NK-92 treated with Interleukin-12 subunit alpha and Interleukin-12 subunit beta, amount 100 ng/mL, for 24 hours (cell line): ENCODE measurements at regions not wholly inside any gene's neighbourhood (a gene's known extent, or its start where the extent isn't known, plus 50 kb on each side); places are given as distances from the start of the nearest gene placed in this dataset.

Experiments
- DNase-seq: peaks from one replicate; lab custom pipeline; 2025; lab: John Stamatoyannopoulos, UW

- DNase-seq, result no peak
Measured at GRCh38 chr3:56894881-56895431, 93.2 kb upstream of the ARHGEF3 start.

GRCh38 chr3:56890448-56891091 is 88.8 kb upstream of the ARHGEF3 start:
- DNase-seq, result no peak

GRCh38 chr3:56889131-56889530 is 87.4 kb upstream of the ARHGEF3 start:
- no peak for DNase-seq

- no peak for DNase-seq
Measured at GRCh38 chr3:56887402-56888025, 85.8 kb upstream of the ARHGEF3 start.

GRCh38 chr3:56886314-56886713 is 84.6 kb upstream of the ARHGEF3 start:
- DNase-seq, result no peak

GRCh38 chr3:56885879-56886278 is 84.1 kb upstream of the ARHGEF3 start:
- no peak for DNase-seq

GRCh38 chr3:56885453-56885852 is 83.7 kb upstream of the ARHGEF3 start:
- no peak for DNase-seq

- DNase-seq, result no peak
Measured at GRCh38 chr3:56884387-56884786, 82.6 kb upstream of the ARHGEF3 start.

GRCh38 chr3:56883828-56884227 is 82.1 kb upstream of the ARHGEF3 start:
- DNase-seq, result no peak

- DNase-seq, result no peak
Measured at GRCh38 chr3:56882896-56883295, 81.1 kb upstream of the ARHGEF3 start.

- DNase-seq, result no peak
Measured at GRCh38 chr3:56881841-56882240, 80.1 kb upstream of the ARHGEF3 start.

GRCh38 chr3:56880720-56881575 is 79.2 kb upstream of the ARHGEF3 start:
- DNase-seq, result no peak

GRCh38 chr3:56879436-56880215 is 77.9 kb upstream of the ARHGEF3 start:
- no peak for DNase-seq

GRCh38 chr3:56878074-56878473 is 76.3 kb upstream of the ARHGEF3 start:
- DNase-seq, result no peak

GRCh38 chr3:56876916-56877315 is 75.2 kb upstream of the ARHGEF3 start:
- DNase-seq, result no peak

- DNase-seq, result no peak
Measured at GRCh38 chr3:56874269-56874668, 72.5 kb upstream of the ARHGEF3 start.

- no peak for DNase-seq
Measured at GRCh38 chr3:56870436-56870835, 68.7 kb upstream of the ARHGEF3 start.

- DNase-seq, result no peak
Measured at GRCh38 chr3:56869157-56869889, 67.6 kb upstream of the ARHGEF3 start.

GRCh38 chr3:56868706-56869105 is 67.0 kb upstream of the ARHGEF3 start:
- no peak for DNase-seq

GRCh38 chr3:56867671-56868070 is 65.9 kb upstream of the ARHGEF3 start:
- no peak for DNase-seq

GRCh38 chr3:56864918-56865524 is 63.3 kb upstream of the ARHGEF3 start:
- no peak for DNase-seq
